ENCODE measurements at regions not wholly inside any gene's neighbourhood (a gene's known extent, or its start where the extent isn't known, plus 50 kb on each side); places are given as distances from the start of the nearest gene placed in this dataset.

DNA sequence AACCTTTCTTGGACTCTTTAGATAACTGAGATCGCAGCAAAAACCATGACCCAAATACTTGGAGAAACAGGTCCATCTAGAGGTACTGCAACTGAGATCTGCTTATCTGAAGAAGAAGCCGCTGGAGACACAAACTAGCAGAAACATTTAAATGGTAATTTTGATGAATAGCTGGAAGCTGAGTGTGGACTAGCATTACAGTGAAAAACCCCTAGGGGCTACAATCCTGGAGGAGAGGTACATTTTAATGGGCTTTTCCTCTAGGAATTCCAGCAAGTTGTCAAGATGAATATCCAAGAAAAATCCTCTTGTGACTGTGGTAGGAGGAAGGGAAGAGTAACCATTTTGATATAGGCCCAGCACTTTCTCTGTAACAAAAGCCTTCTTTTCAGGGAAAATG lies 592.5 kb upstream of the GRIA3 start:
- DNase-seq (ENCODE audit: low read depth), result no peak
- no peak for TF ChIP-seq CTCF (IDR thresholded peaks at IDR 0.05; ENCODE audit: insufficient read depth, low read depth, low read length, missing control alignments)

GRCh38 chrX:122596998-122597397 lies 587.1 kb upstream of the GRIA3 start:
- no peak for TF ChIP-seq CTCF (IDR thresholded peaks at IDR 0.05; ENCODE audit: insufficient read depth, low read depth, low read length, missing control alignments)
- no peak for DNase-seq (ENCODE audit: low read depth)
- no peak overlapping the region for H3K4me3 ChIP-seq (ENCODE audit: low read depth, low read length)

More for the DNA sequence above, 592.5 kb upstream of the GRIA3 start:
- no peak overlapping the region for H3K4me3 ChIP-seq (ENCODE audit: low read depth, low read length)

DNA sequence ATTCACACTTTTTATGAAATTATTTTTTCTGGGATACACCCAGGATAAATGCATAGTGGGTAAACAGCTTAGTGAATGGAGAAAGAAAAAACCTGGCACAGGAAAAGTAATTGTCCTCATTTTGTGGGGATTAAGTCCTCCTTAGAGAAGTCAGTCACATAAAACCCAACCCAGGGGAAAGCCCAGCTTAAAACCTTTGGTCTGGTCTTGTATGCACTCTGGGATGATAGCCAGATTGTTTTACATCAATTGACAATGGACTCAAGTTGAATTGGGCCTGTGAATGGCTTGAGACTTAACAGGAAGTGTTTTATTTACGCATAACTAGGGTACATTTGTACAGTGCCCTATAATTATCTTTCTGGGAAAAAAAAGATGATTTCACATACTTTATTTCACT lies 561.3 kb upstream of the GRIA3 start:
- TF ChIP-seq CTCF (IDR thresholded peaks at IDR 0.05; ENCODE audit: insufficient read depth, low read depth, low read length, missing control alignments), result no peak
- no peak for DNase-seq (ENCODE audit: low read depth)
- no peak overlapping the region for H3K4me3 ChIP-seq (ENCODE audit: low read depth, low read length)

GRCh38 chrX:122625239-122625638 lies 558.8 kb upstream of the GRIA3 start:
- no peak overlapping the region for H3K4me3 ChIP-seq (ENCODE audit: low read depth, low read length)
- DNase-seq (ENCODE audit: low read depth), result no peak
- TF ChIP-seq CTCF (IDR thresholded peaks at IDR 0.05; ENCODE audit: insufficient read depth, low read depth, low read length, missing control alignments), result no peak

DNA sequence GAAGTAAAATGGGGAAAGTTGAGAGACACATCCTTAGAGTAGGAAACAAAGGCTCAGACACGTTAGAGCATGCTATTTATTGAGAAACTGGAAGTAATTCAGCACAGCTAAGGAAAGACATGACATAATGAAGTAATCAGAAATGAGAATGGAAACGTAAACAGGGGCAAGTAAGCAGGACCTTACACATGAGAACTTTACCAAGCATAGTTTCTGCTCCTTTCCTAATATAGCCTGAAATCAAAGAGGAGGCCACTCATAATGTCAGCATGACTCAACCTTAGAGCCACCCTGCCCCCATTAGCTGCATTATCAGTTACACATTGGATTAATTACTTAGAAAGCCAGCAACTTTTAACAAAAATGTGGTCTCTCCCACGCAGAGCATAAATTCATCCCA lies 558.3 kb upstream of the GRIA3 start:
- TF ChIP-seq CTCF (IDR thresholded peaks at IDR 0.05; ENCODE audit: insufficient read depth, low read depth, low read length, missing control alignments), result no peak
- DNase-seq (ENCODE audit: low read depth), result peak; percentile 9
- no peak overlapping the region for H3K4me3 ChIP-seq (ENCODE audit: low read depth, low read length)

- no peak for DNase-seq (ENCODE audit: low read depth)
- no peak overlapping the region for H3K4me3 ChIP-seq (ENCODE audit: low read depth, low read length)
- no peak for TF ChIP-seq CTCF (IDR thresholded peaks at IDR 0.05; ENCODE audit: insufficient read depth, low read depth, low read length, missing control alignments)
Measured at GRCh38 chrX:122626871-122627270, 557.2 kb upstream of the GRIA3 start.

- no peak for DNase-seq (ENCODE audit: low read depth)
- H3K4me3 ChIP-seq (ENCODE audit: low read depth, low read length), result no peak overlapping the region
- TF ChIP-seq CTCF (IDR thresholded peaks at IDR 0.05; ENCODE audit: insufficient read depth, low read depth, low read length, missing control alignments), result no peak
Measured at GRCh38 chrX:122641136-122641535, 542.9 kb upstream of the GRIA3 start.
